ENCODE measurements at regions not wholly inside any gene's neighbourhood (a gene's known extent, or its start where the extent isn't known, plus 50 kb on each side); places are given as distances from the start of the nearest gene placed in this dataset.
A peak's percentile ranks its signal among the peaks of the same experiment; 100 is the strongest.

DNA sequence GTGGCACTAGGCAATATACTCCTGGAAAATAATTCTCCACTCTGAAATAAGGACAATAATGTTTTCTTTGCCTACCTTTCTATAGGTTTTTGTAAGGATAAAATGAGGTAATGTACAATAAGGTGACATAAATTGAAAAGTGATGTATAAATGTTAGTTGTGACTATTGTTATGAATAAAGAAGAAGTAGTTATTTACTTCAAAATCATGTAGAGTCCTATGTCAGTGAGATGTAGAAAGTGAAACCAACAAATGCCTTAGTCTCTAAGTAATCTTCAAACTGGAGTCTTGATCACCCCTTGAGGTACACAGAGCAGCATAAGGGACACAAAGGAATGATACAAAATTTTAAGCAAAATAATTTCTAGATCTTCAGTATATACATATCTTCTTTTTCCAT, 60.3 kb upstream of the TP63 start:
- ChIA-PET POLR2A (no interaction called here), CTCF (no interaction called here)
- no peak overlapping the region for H3K27ac ChIP-seq (ENCODE audit: insufficient read depth in 1 of 2, low read depth in 1 of 2, low read length in 2 of 2, poor library complexity in 1 of 2, severe bottlenecking in 2 of 2)
- no peaks in the 10 kb centered on the region for H3K27me3 ChIP-seq (replicated peaks in 2 of 5; ENCODE audit: control insufficient read depth in 4 of 5, insufficient read depth in 5 of 5, low read length in 4 of 5)
- H3K9me3 ChIP-seq (ENCODE audit: control extremely low read depth in 1 of 5, control insufficient read depth in 4 of 5, insufficient read depth in 2 of 5, low read depth in 1 of 5, low read length in 4 of 5) = no peaks in the 10 kb centered on the region
- DNase-seq = peak in 2 of 3 donors; percentile 6 to 10
- no peak overlapping the region for H3K4me3 ChIP-seq (ENCODE audit: control insufficient read depth in 1 of 7, extremely low read depth in 1 of 7, insufficient read depth in 4 of 7, low read depth in 2 of 7, low read length in 6 of 7)
- no peaks in the 10 kb centered on the region for H3K36me3 ChIP-seq (ENCODE audit: control insufficient read depth in 4 of 4, insufficient read depth in 4 of 4, low read length in 3 of 4)
- no peaks in the 10 kb centered on the region for H3K4me1 ChIP-seq (ENCODE audit: control extremely low read depth in 1 of 4, control insufficient read depth in 4 of 4, insufficient read depth in 4 of 4, low read length in 3 of 4)

DNA sequence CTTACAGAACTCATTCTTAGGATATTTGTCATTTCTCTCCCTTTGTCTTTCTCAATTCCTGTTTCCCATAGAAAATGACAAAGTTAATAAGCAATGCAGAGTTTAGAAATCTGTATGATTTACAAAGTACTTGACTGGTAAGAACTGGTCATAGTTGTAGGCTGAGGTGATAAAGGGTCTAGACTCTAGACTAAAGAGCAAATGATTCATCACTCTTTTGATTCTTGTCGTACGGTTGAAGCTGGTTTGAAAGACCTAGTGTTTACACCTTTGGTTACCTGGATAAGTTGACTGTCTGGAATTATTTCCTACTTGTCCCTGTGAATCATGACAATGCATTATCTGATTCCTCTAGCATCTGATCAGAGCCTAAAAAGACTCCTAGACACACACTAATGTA, 58.9 kb upstream of the TP63 start:
- Histone ChIP-seq H3K27me3 (replicated peaks in 2 of 5; ENCODE audit: control insufficient read depth in 4 of 5, insufficient read depth in 5 of 5, low read length in 4 of 5) (no peaks in the 10 kb centered on the region), H3K4me1 (ENCODE audit: control extremely low read depth in 1 of 4, control insufficient read depth in 4 of 4, insufficient read depth in 4 of 4, low read length in 3 of 4) (no peaks in the 10 kb centered on the region), H3K27ac (ENCODE audit: insufficient read depth in 1 of 2, low read depth in 1 of 2, low read length in 2 of 2, poor library complexity in 1 of 2, severe bottlenecking in 2 of 2) (no peak overlapping the region), H3K9me3 (ENCODE audit: control extremely low read depth in 1 of 5, control insufficient read depth in 4 of 5, insufficient read depth in 2 of 5, low read depth in 1 of 5, low read length in 4 of 5) (no peaks in the 10 kb centered on the region), H3K36me3 (ENCODE audit: control insufficient read depth in 4 of 4, insufficient read depth in 4 of 4, low read length in 3 of 4) (no peaks in the 10 kb centered on the region), H3K4me3 (ENCODE audit: control insufficient read depth in 1 of 7, extremely low read depth in 1 of 7, insufficient read depth in 4 of 7, low read depth in 2 of 7, low read length in 6 of 7) (no peak overlapping the region)
- WGBS (ENCODE audit: insufficient coverage) = 100% methylated on average over 2 of the region's 2 CpGs
- CTCF ChIA-PET = no interaction called here
- POLR2A ChIA-PET = no interaction called here
- no peak for DNase-seq

DNA sequence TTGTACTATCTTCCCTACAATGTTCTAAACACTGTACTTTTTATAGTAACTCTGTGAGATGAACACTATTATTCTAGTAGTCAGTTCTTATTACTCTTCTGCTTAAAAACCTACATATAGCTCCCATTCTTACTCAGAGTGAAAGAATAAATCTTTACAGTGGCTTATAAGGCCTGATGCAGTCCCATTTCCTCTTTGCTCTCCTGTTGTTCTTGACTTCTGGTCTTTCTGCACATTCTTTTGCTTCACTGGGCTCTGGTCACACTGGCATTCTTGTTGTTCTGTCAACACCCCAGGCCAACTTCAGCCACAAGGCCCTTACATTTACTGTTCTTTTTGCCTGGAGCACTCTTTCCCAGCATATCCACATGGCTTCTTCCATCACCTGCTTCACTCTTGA, 58.2 kb upstream of the TP63 start:
- no peak overlapping the region for H3K27ac ChIP-seq (ENCODE audit: insufficient read depth in 1 of 2, low read depth in 1 of 2, low read length in 2 of 2, poor library complexity in 1 of 2, severe bottlenecking in 2 of 2)
- H3K36me3 ChIP-seq (ENCODE audit: control insufficient read depth in 4 of 4, insufficient read depth in 4 of 4, low read length in 3 of 4) = no peaks in the 10 kb centered on the region
- no peaks in the 10 kb centered on the region for H3K27me3 ChIP-seq (replicated peaks in 2 of 5; ENCODE audit: control insufficient read depth in 4 of 5, insufficient read depth in 5 of 5, low read length in 4 of 5)
- ChIA-PET POLR2A (no interaction called here), CTCF (no interaction called here)
- no peak for DNase-seq
- H3K4me3 ChIP-seq (ENCODE audit: control insufficient read depth in 1 of 7, extremely low read depth in 1 of 7, insufficient read depth in 4 of 7, low read depth in 2 of 7, low read length in 6 of 7) = no peak overlapping the region
- H3K4me1 ChIP-seq (ENCODE audit: control extremely low read depth in 1 of 4, control insufficient read depth in 4 of 4, insufficient read depth in 4 of 4, low read length in 3 of 4) = no peaks in the 10 kb centered on the region
- no peaks in the 10 kb centered on the region for H3K9me3 ChIP-seq (ENCODE audit: control extremely low read depth in 1 of 5, control insufficient read depth in 4 of 5, insufficient read depth in 2 of 5, low read depth in 1 of 5, low read length in 4 of 5)

DNA sequence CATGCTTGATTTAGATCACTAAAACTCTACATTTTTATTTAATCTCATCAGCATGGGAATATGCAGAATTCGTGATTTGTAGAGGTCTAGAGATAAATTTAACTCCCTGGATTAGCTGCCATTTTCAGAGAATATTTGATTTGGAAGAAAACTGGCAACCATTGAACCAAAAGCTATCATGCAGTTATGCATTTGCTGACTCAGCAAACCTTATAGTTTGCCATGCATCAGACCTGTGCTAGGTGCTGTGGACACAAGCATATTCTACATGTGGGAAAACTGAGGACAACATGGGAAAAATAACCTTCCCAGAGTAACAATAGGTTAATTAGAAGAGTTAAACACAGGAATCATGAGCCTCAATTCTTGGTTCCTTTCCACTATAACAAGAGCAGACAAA, 54.7 kb upstream of the TP63 start:
- Histone ChIP-seq H3K27ac (ENCODE audit: insufficient read depth in 1 of 2, low read depth in 1 of 2, low read length in 2 of 2, poor library complexity in 1 of 2, severe bottlenecking in 2 of 2) (no peak overlapping the region), H3K36me3 (ENCODE audit: control insufficient read depth in 4 of 4, insufficient read depth in 4 of 4, low read length in 3 of 4) (no peaks in the 10 kb centered on the region), H3K9me3 (ENCODE audit: control extremely low read depth in 1 of 5, control insufficient read depth in 4 of 5, insufficient read depth in 2 of 5, low read depth in 1 of 5, low read length in 4 of 5) (no peaks in the 10 kb centered on the region), H3K4me1 (ENCODE audit: control extremely low read depth in 1 of 4, control insufficient read depth in 4 of 4, insufficient read depth in 4 of 4, low read length in 3 of 4) (no peaks in the 10 kb centered on the region), H3K27me3 (replicated peaks in 2 of 5; ENCODE audit: control insufficient read depth in 4 of 5, insufficient read depth in 5 of 5, low read length in 4 of 5) (no peaks in the 10 kb centered on the region), H3K4me3 (ENCODE audit: control insufficient read depth in 1 of 7, extremely low read depth in 1 of 7, insufficient read depth in 4 of 7, low read depth in 2 of 7, low read length in 6 of 7) (no peak overlapping the region)
- CTCF ChIA-PET = interaction anchor here (1.2 kb wide), 1 partner anchor 9 kb away, joined by 4 read pairs; no protein-coding TSS in a partner anchor
- DNase-seq = no peak
- POLR2A ChIA-PET = no interaction called here
- no CpG with 5 or more reads among the region's 1 CpG for WGBS (ENCODE audit: insufficient coverage)

DNA sequence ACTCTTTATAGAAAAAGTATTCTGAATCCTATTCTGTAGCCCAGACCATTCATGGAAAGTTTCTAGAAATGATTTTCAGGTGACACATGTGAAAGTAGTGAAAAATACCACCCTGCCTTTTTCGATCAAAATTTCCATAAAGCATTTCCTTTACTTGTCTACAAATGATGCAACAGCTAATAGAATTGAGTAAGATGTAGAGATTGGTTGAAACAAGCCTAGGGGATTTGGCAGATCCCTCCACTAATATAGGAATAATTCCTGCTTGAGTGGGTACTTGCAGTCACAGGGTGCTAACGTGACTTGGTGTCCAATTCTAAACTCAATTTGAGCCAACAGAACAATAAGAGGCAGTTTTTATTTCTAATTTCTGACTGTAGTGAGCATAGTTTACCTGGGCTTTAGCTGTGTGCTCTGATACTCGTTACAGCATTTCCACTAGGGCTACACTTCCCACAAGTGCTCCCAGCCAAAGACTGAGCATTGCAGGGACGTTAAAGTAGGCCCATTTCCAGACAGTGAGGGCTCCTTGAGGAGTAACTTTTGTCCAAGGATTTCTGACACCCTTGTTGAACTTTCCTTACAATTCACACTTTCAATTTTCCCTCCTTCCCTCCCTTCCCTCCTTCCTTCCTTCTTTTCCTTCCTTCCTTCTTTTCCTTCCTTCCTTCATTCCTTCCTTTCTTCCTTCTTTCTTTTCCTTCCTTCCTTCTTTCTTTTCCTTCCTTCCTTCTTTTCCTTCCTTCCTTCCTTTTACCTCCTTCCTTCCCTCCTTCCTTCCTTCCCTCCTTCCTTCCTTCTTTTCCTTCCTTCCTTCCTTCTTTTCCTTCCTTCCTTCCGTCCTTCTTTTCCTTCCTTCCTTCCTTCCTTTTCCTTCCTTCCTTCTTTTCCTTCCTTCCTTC, 53.9 kb upstream of the TP63 start:
- no peak for DNase-seq

DNA sequence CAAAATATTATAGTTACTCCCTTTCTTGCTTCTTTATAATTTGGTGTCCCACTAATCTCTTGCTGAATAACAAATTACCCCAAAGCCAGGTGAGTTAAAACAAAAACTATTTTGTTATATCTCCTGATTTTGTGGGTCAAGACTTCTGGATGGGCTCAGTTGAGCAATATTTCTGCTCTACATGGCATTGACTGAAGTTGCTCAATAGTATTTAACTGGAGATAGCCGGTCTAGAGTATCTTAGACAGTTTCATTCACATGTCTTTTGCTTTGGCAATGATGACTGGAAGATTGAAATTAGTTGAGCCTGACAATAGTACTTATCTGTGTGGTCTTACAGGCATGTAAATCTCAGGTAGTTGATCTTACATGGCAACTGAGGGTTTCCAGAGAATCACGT, 51.0 kb upstream of the TP63 start:
- Histone ChIP-seq H3K27me3 (replicated peaks in 2 of 5; ENCODE audit: control insufficient read depth in 4 of 5, insufficient read depth in 5 of 5, low read length in 4 of 5) (no peaks in the 10 kb centered on the region), H3K36me3 (ENCODE audit: control insufficient read depth in 4 of 4, insufficient read depth in 4 of 4, low read length in 3 of 4) (no peaks in the 10 kb centered on the region), H3K4me3 (ENCODE audit: control insufficient read depth in 1 of 7, extremely low read depth in 1 of 7, insufficient read depth in 4 of 7, low read depth in 2 of 7, low read length in 6 of 7) (no peak overlapping the region), H3K4me1 (ENCODE audit: control extremely low read depth in 1 of 4, control insufficient read depth in 4 of 4, insufficient read depth in 4 of 4, low read length in 3 of 4) (no peaks in the 10 kb centered on the region), H3K27ac (ENCODE audit: insufficient read depth in 1 of 2, low read depth in 1 of 2, low read length in 2 of 2, poor library complexity in 1 of 2, severe bottlenecking in 2 of 2) (no peak overlapping the region), H3K9me3 (ENCODE audit: control extremely low read depth in 1 of 5, control insufficient read depth in 4 of 5, insufficient read depth in 2 of 5, low read depth in 1 of 5, low read length in 4 of 5) (no peaks in the 10 kb centered on the region)
- POLR2A ChIA-PET = interaction anchor here (0.6 kb wide), 1 partner anchor 186 kb away, joined by 3 read pairs; no protein-coding TSS in a partner anchor
- CTCF ChIA-PET = no interaction called here
- WGBS (ENCODE audit: insufficient coverage) = 100% methylated on average over 2 of the region's 2 CpGs
- DNase-seq = no peak

More for the DNA sequence above, 53.9 kb upstream of the TP63 start:
- no peak overlapping the region for H3K27ac ChIP-seq (ENCODE audit: insufficient read depth in 1 of 2, low read depth in 1 of 2, low read length in 2 of 2, poor library complexity in 1 of 2, severe bottlenecking in 2 of 2)
- WGBS (ENCODE audit: insufficient coverage) = 90% methylated on average over 4 of the region's 5 CpGs
- H3K36me3 ChIP-seq (ENCODE audit: control insufficient read depth in 4 of 4, insufficient read depth in 4 of 4, low read length in 3 of 4) = no peaks in the 10 kb centered on the region
- no peaks in the 10 kb centered on the region for H3K27me3 ChIP-seq (replicated peaks in 2 of 5; ENCODE audit: control insufficient read depth in 4 of 5, insufficient read depth in 5 of 5, low read length in 4 of 5)
- no peaks in the 10 kb centered on the region for H3K4me1 ChIP-seq (ENCODE audit: control extremely low read depth in 1 of 4, control insufficient read depth in 4 of 4, insufficient read depth in 4 of 4, low read length in 3 of 4)
- H3K9me3 ChIP-seq (ENCODE audit: control extremely low read depth in 1 of 5, control insufficient read depth in 4 of 5, insufficient read depth in 2 of 5, low read depth in 1 of 5, low read length in 4 of 5) = no peaks in the 10 kb centered on the region
- ChIA-PET POLR2A (interaction anchor here (0.6 kb wide), 1 partner anchor 11 kb away, joined by 8 read pairs; no protein-coding TSS in a partner anchor), CTCF (interaction anchor here (1.2 kb wide), 1 partner anchor 8 kb away, joined by 4 read pairs; no protein-coding TSS in a partner anchor)
- no peak overlapping the region for H3K4me3 ChIP-seq (ENCODE audit: control insufficient read depth in 1 of 7, extremely low read depth in 1 of 7, insufficient read depth in 4 of 7, low read depth in 2 of 7, low read length in 6 of 7)

Data from common myeloid progenitor, CD34-positive (primary cell).